ENCODE measurements at regions not wholly inside any gene's neighbourhood (a gene's known extent, or its start where the extent isn't known, plus 50 kb on each side); places are given as distances from the start of the nearest gene placed in this dataset.

GRCh38 chr2:239508261-239508660 is 107.4 kb upstream of the HDAC4 start:
- Histone ChIP-seq H3K4me1 (replicated peaks in 1 of 2; ENCODE audit: control insufficient read depth in 2 of 2, insufficient read depth in 2 of 2, low read length in 2 of 2) (no peaks in the 10 kb centered on the region; a peak in 1 of 5 replicates), H3K9me1 (ENCODE audit: control insufficient read depth, insufficient read depth, low read length) (no peaks in the 10 kb centered on the region), H3K4me3 (no peak overlapping the region), H4K20me1 (replicated peaks; ENCODE audit: control insufficient read depth, insufficient read depth, low read length) (no peaks in the 10 kb centered on the region), H3K9ac (ENCODE audit: insufficient read depth in 1 of 2, low read depth in 2 of 2, low read length in 2 of 2) (no peak overlapping the region), H3K36me3 (ENCODE audit: control insufficient read depth, insufficient read depth, low read length) (no peaks in the 10 kb centered on the region), H3K27me3 (ENCODE audit: control insufficient read depth in 2 of 2, insufficient read depth in 2 of 2, low read length in 2 of 2) (peaks cover 4 to 67% of the 10 kb centered on the region in 2 experiments; a peak in 3 of 5 replicates), H3K79me2 (ENCODE audit: control insufficient read depth, insufficient read depth, low read length) (no peaks in the 10 kb centered on the region), H3K9me3 (replicated peaks; ENCODE audit: control insufficient read depth, insufficient read depth, low read depth, low read length) (no peaks in the 10 kb centered on the region), H2AFZ (ENCODE audit: low read depth, low read length) (no peak overlapping the region), H3K4me2 (ENCODE audit: insufficient read depth, low read length) (no peak overlapping the region), H3K27ac (ENCODE audit: extremely low read depth, low read depth, low read length) (no peak overlapping the region)
- DNase-seq (ENCODE audit: extremely low read depth in 1 of 4, low spot score in 3 of 4) (no peak), ATAC-seq (no peak), FAIRE-seq (no peak)
- TF ChIP-seq CGGBP1 (CRISPR knock-in tag; IDR thresholded peaks at IDR 0.05) (no peak), ZNF140 (CRISPR knock-in tag; IDR thresholded peaks at IDR 0.05) (no peak), MEIS2 (IDR thresholded peaks at IDR 0.05; ENCODE audit: partially characterized antibody) (no peak), DMBX1 (CRISPR knock-in tag; IDR thresholded peaks at IDR 0.05; ENCODE audit: borderline replicate concordance) (no peak), MBD2 (IDR thresholded peaks at IDR 0.05; ENCODE audit: borderline replicate concordance, low read depth) (no peak)
- intact Hi-C loops (cut with micrococcal nuclease) (no loop called here), in situ Hi-C loops (cut with MboI) (no loop called here)
- 2% methylated on average over 5 of the region's 6 CpGs for WGBS (ENCODE audit: insufficient coverage, low coverage, missing lambda C conversion rate)
- no TSS peak for BruUV-seq (replicated peaks)
- POLR2A ChIA-PET = no interaction called here
- CTCF ChIA-PET (ENCODE audit: low intra/inter-chr PET ratio) = no interaction called here

GRCh38 chr2:239507576-239508258 is 106.9 kb upstream of the HDAC4 start:
- under 1% methylated on average over 12 of the region's 18 CpGs for WGBS (ENCODE audit: insufficient coverage, low coverage, missing lambda C conversion rate)
- Histone ChIP-seq H3K36me3 (ENCODE audit: control insufficient read depth, insufficient read depth, low read length) (no peaks in the 10 kb centered on the region), H3K79me2 (ENCODE audit: control insufficient read depth, insufficient read depth, low read length) (no peaks in the 10 kb centered on the region), H3K9me3 (replicated peaks; ENCODE audit: control insufficient read depth, insufficient read depth, low read depth, low read length) (no peaks in the 10 kb centered on the region), H3K9ac (ENCODE audit: insufficient read depth in 1 of 2, low read depth in 2 of 2, low read length in 2 of 2) (no peak overlapping the region), H3K4me1 (replicated peaks in 1 of 2; ENCODE audit: control insufficient read depth in 2 of 2, insufficient read depth in 2 of 2, low read length in 2 of 2) (no peaks in the 10 kb centered on the region; a peak in 1 of 5 replicates), H3K4me2 (ENCODE audit: insufficient read depth, low read length) (no peak overlapping the region), H4K20me1 (replicated peaks; ENCODE audit: control insufficient read depth, insufficient read depth, low read length) (no peaks in the 10 kb centered on the region), H3K9me1 (ENCODE audit: control insufficient read depth, insufficient read depth, low read length) (no peaks in the 10 kb centered on the region), H3K27ac (ENCODE audit: extremely low read depth, low read depth, low read length) (no peak overlapping the region), H3K27me3 (ENCODE audit: control insufficient read depth in 2 of 2, insufficient read depth in 2 of 2, low read length in 2 of 2) (peaks cover 4 to 68% of the 10 kb centered on the region in 2 experiments; a peak in 3 of 5 replicates), H3K4me3 (no peak overlapping the region), H2AFZ (ENCODE audit: low read depth, low read length) (no peak overlapping the region)
- in situ Hi-C loops (cut with MboI) = no loop called here
- CTCF ChIA-PET (ENCODE audit: low intra/inter-chr PET ratio) = no interaction called here
- intact Hi-C loops (cut with micrococcal nuclease) = no loop called here
- ATAC-seq (no peak), DNase-seq (ENCODE audit: extremely low read depth in 1 of 4, low spot score in 3 of 4) (no peak), FAIRE-seq (no peak)
- POLR2A ChIA-PET = interaction anchor here (0.6 to 0.7 kb wide), 2 partner anchors 116 to 377 kb away, joined by 4 read pairs; no protein-coding TSS in a partner anchor
- no TSS peak for BruUV-seq (replicated peaks)
- no peak for TF ChIP-seq TFAP4 (CRISPR knock-in tag; IDR thresholded peaks at IDR 0.05; ENCODE audit: borderline replicate concordance)
